ENCODE measurements at regions not wholly inside any gene's neighbourhood (a gene's known extent, or its start where the extent isn't known, plus 50 kb on each side); places are given as distances from the start of the nearest gene placed in this dataset.
"Not testable (repeated sequence)": the region's sequence is repeated elsewhere in the genome, so short reads cannot be mapped to it uniquely, and the experiment has no call there.

DNA sequence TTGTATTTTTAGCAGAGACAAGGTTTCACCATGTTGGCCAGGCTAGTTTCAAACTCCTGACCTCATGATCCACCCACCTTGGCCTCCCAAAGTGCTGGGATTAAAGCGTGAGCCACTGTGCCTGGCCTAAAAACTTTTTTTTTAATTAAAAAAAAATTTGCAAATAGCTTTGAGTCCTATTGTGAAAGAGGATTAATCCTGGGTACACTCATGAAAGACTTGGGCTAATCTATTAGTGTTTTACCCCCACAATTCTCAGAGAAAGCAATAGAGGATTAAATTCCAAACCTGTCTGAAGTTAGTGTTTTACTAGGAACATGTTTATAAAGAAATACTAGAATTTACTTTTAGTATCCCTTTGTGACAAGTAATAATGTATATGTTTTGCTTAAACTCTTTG lies 76.9 kb upstream of the ITGB1 start:
- DNase-seq (ENCODE audit: unreplicated experiment): no peak
- intact Hi-C loops (cut with micrococcal nuclease): no loop called here
- peaks cover 10% of the 10 kb centered on the region for H3K4me1 Mint-ChIP-seq (ENCODE audit: insufficient read depth, unreplicated experiment)
- no peak overlapping the region for H3K4me3 Mint-ChIP-seq (ENCODE audit: unreplicated experiment)
- H3K36me3 Mint-ChIP-seq (ENCODE audit: insufficient read depth, unreplicated experiment): no peaks in the 10 kb centered on the region
- H3K27me3 Mint-ChIP-seq (ENCODE audit: insufficient read depth, unreplicated experiment): no peaks in the 10 kb centered on the region
- TF ChIP-seq, protein P1, sequence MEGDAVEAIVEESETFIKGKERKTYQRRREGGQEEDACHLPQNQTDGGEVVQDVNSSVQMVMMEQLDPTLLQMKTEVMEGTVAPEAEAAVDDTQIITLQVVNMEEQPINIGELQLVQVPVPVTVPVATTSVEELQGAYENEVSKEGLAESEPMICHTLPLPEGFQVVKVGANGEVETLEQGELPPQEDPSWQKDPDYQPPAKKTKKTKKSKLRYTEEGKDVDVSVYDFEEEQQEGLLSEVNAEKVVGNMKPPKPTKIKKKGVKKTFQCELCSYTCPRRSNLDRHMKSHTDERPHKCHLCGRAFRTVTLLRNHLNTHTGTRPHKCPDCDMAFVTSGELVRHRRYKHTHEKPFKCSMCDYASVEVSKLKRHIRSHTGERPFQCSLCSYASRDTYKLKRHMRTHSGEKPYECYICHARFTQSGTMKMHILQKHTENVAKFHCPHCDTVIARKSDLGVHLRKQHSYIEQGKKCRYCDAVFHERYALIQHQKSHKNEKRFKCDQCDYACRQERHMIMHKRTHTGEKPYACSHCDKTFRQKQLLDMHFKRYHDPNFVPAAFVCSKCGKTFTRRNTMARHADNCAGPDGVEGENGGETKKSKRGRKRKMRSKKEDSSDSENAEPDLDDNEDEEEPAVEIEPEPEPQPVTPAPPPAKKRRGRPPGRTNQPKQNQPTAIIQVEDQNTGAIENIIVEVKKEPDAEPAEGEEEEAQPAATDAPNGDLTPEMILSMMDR (IDR thresholded peaks at IDR 0.05; ENCODE audit: unreplicated experiment): no peak
- ChIA-PET POLR2A (no interaction called here), CTCF (interaction anchor here (0.6 to 0.7 kb wide), 2 partner anchors 26 to 136 kb away, joined by 3 read pairs; no protein-coding TSS in a partner anchor)
- H3K27ac Mint-ChIP-seq (ENCODE audit: low read depth, unreplicated experiment): no peak overlapping the region
- no peaks in the 10 kb centered on the region for H3K9me3 Mint-ChIP-seq (ENCODE audit: unreplicated experiment)
- no TSS peak for BruUV-seq (replicated peaks)

- POLR2A ChIA-PET: interaction anchor here (0.7 to 1.7 kb wide), 9 partner anchors 10 to 102 kb away, joined by 3 to 5 read pairs (median 4); no protein-coding TSS in a partner anchor
- peak; percentile 71 for DNase-seq (ENCODE audit: unreplicated experiment)
- no TSS peak for BruUV-seq (replicated peaks)
- CTCF ChIA-PET: interaction anchor here (1.6 kb wide), 1 partner anchor 22 kb away, joined by 7 read pairs; no protein-coding TSS in a partner anchor
- H3K36me3 Mint-ChIP-seq (ENCODE audit: insufficient read depth, unreplicated experiment): no peaks in the 10 kb centered on the region
- H3K4me3 Mint-ChIP-seq (ENCODE audit: unreplicated experiment): peak overlapping the region; percentile 31
- no peaks in the 10 kb centered on the region for H3K27me3 Mint-ChIP-seq (ENCODE audit: insufficient read depth, unreplicated experiment)
- TF ChIP-seq, protein P1 (IDR thresholded peaks at IDR 0.05; ENCODE audit: unreplicated experiment): no peak
- intact Hi-C loops (cut with micrococcal nuclease): no loop called here
- H3K4me1 Mint-ChIP-seq (ENCODE audit: insufficient read depth, unreplicated experiment): peaks cover 13% of the 10 kb centered on the region
- no peaks in the 10 kb centered on the region for H3K9me3 Mint-ChIP-seq (ENCODE audit: unreplicated experiment)
- peak overlapping the region; percentile 79 for H3K27ac Mint-ChIP-seq (ENCODE audit: low read depth, unreplicated experiment)
These were observed 74.7 kb upstream of the ITGB1 start for GRCh38 chr10:33032654-33033151.

- Mint-ChIP-seq H3K27ac (ENCODE audit: low read depth, unreplicated experiment) (peak overlapping the region; percentile 79), H3K27me3 (ENCODE audit: insufficient read depth, unreplicated experiment) (no peaks in the 10 kb centered on the region), H3K36me3 (ENCODE audit: insufficient read depth, unreplicated experiment) (no peaks in the 10 kb centered on the region), H3K4me3 (ENCODE audit: unreplicated experiment) (peak overlapping the region; percentile 31), H3K4me1 (ENCODE audit: insufficient read depth, unreplicated experiment) (peaks cover 20% of the 10 kb centered on the region), H3K9me3 (ENCODE audit: unreplicated experiment) (no peaks in the 10 kb centered on the region)
- CTCF ChIA-PET: interaction anchor here (0.5 to 1.6 kb wide), 2 partner anchors 22 to 86 kb away, joined by 5 to 7 read pairs; no protein-coding TSS in a partner anchor
- no peak for DNase-seq (ENCODE audit: unreplicated experiment)
- no TSS peak for BruUV-seq (replicated peaks)
- intact Hi-C loops (cut with micrococcal nuclease): no loop called here
- TF ChIP-seq, protein P1 (IDR thresholded peaks at IDR 0.05; ENCODE audit: unreplicated experiment): no peak
- POLR2A ChIA-PET: interaction anchor here (0.7 to 1.7 kb wide), 9 partner anchors 9 to 103 kb away, joined by 3 to 5 read pairs (median 4); no protein-coding TSS in a partner anchor
These were observed 74.0 kb upstream of the ITGB1 start for GRCh38 chr10:33031815-33032653.

DNA sequence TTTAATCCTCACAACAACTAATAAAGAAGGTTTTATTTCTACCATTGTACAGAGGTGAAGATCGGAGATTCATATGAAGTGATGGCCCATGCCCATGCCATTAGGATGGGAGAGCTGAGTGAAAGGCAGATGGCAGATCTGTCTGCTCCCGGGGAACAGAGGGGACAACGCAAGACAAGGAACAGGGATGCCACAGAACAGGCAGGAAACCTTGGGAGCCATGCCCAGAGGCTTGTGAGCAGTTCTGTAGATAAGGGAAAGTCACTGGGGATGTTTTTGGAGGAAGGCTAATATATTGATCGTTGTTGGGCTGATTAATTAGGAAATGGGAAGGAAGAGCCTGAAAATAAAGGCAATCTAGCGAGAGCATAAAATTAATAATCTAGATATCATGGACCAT lies 73.1 kb upstream of the ITGB1 start:
- Mint-ChIP-seq H3K9me3 (ENCODE audit: unreplicated experiment) (no peaks in the 10 kb centered on the region), H3K4me3 (ENCODE audit: unreplicated experiment) (no peak overlapping the region), H3K27me3 (ENCODE audit: insufficient read depth, unreplicated experiment) (no peaks in the 10 kb centered on the region), H3K27ac (ENCODE audit: low read depth, unreplicated experiment) (no peak overlapping the region), H3K36me3 (ENCODE audit: insufficient read depth, unreplicated experiment) (no peaks in the 10 kb centered on the region), H3K4me1 (ENCODE audit: insufficient read depth, unreplicated experiment) (peaks cover 24% of the 10 kb centered on the region)
- ChIA-PET POLR2A (interaction anchor here (0.6 kb wide), 1 partner anchor 95 kb away, joined by 5 read pairs; no protein-coding TSS in a partner anchor), CTCF (no interaction called here)
- TF ChIP-seq, protein P1 (IDR thresholded peaks at IDR 0.05; ENCODE audit: unreplicated experiment): no peak
- BruUV-seq (replicated peaks): no TSS peak
- no peak for DNase-seq (ENCODE audit: unreplicated experiment)
- intact Hi-C loops (cut with micrococcal nuclease): no loop called here

GRCh38 chr10:33028515-33028914 lies 70.5 kb upstream of the ITGB1 start:
- H3K9me3 Mint-ChIP-seq (ENCODE audit: unreplicated experiment); DNase-seq (ENCODE audit: unreplicated experiment); H3K27ac Mint-ChIP-seq (ENCODE audit: low read depth, unreplicated experiment); H3K4me3 Mint-ChIP-seq (ENCODE audit: unreplicated experiment); H3K27me3 Mint-ChIP-seq (ENCODE audit: insufficient read depth, unreplicated experiment); intact Hi-C loops (cut with micrococcal nuclease); BruUV-seq (replicated peaks); H3K36me3 Mint-ChIP-seq (ENCODE audit: insufficient read depth, unreplicated experiment): not testable (repeated sequence)
- peaks cover 24% of the 10 kb centered on the region for H3K4me1 Mint-ChIP-seq (ENCODE audit: insufficient read depth, unreplicated experiment)
- ChIA-PET POLR2A (interaction anchor here (0.5 kb wide), 1 partner anchor 105 kb away, joined by 3 read pairs; no protein-coding TSS in a partner anchor), CTCF (interaction anchor here (0.7 kb wide), 2 partner anchors 16 to 64 kb away, joined by 3 to 4 read pairs; no protein-coding TSS in a partner anchor)

Data from MCF 10A (cell line).